DMS153 (cell line): ENCODE measurements at regions not wholly inside any gene's neighbourhood (a gene's known extent, or its start where the extent isn't known, plus 50 kb on each side); places are given as distances from the start of the nearest gene placed in this dataset.
A peak's percentile ranks its signal among the peaks of the same experiment; 100 is the strongest.
"Not testable (repeated sequence)": the region's sequence is repeated elsewhere in the genome, so short reads cannot be mapped to it uniquely, and the experiment has no call there.

Experiments used
- DNase-seq: peaks from one replicate; lab custom pipeline; 2025; lab: John Stamatoyannopoulos, UW

- no peak for DNase-seq
Observed at GRCh38 chr2:65955259-65955658, 479.7 kb upstream of the MEIS1 start.

GRCh38 chr2:65952966-65953761, 481.8 kb upstream of the MEIS1 start:
- no peak for DNase-seq

- DNase-seq: no peak
Observed at GRCh38 chr2:65944213-65944612, 490.7 kb upstream of the MEIS1 start.

GRCh38 chr2:65943099-65943786, 491.7 kb upstream of the MEIS1 start:
- DNase-seq: no peak

GRCh38 chr2:65940856-65941255, 494.1 kb upstream of the MEIS1 start:
- no peak for DNase-seq

- peak; percentile 11 for DNase-seq
Observed at GRCh38 chr2:65939687-65940086, 495.2 kb upstream of the MEIS1 start.

GRCh38 chr2:65937379-65938160, 497.4 kb upstream of the MEIS1 start:
- no peak for DNase-seq

GRCh38 chr2:65934992-65935629, 499.8 kb upstream of the MEIS1 start:
- no peak for DNase-seq

- DNase-seq: no peak
Observed at GRCh38 chr2:65932571-65932970, 500.2 kb upstream of the SPRED2 start.

- DNase-seq: no peak
Observed at GRCh38 chr2:65931056-65931455, 498.7 kb upstream of the SPRED2 start.

- DNase-seq: no peak
Observed at GRCh38 chr2:65930259-65930658, 497.9 kb upstream of the SPRED2 start.

- not testable (repeated sequence) for DNase-seq
Observed at GRCh38 chr2:65929664-65930063, 497.3 kb upstream of the SPRED2 start.

- no peak for DNase-seq
Observed at GRCh38 chr2:65922794-65923193, 490.4 kb upstream of the SPRED2 start.

GRCh38 chr2:65922030-65922429, 489.6 kb upstream of the SPRED2 start:
- DNase-seq: no peak

GRCh38 chr2:65921116-65921515, 488.7 kb upstream of the SPRED2 start:
- DNase-seq: no peak

- no peak for DNase-seq
Observed at GRCh38 chr2:65920659-65921058, 488.3 kb upstream of the SPRED2 start.

- DNase-seq: no peak
Observed at GRCh38 chr2:65919550-65920188, 487.3 kb upstream of the SPRED2 start.

- no peak for DNase-seq
Observed at GRCh38 chr2:65918760-65919187, 486.4 kb upstream of the SPRED2 start.

GRCh38 chr2:65917986-65918385, 485.6 kb upstream of the SPRED2 start:
- no peak for DNase-seq

- no peak for DNase-seq
Observed at GRCh38 chr2:65916785-65917295, 484.4 kb upstream of the SPRED2 start.

- DNase-seq: no peak
Observed at GRCh38 chr2:65916177-65916576, 483.8 kb upstream of the SPRED2 start.
